Liver (tissue), 3 donors: ENCODE measurements at regions not wholly inside any gene's neighbourhood (a gene's known extent, or its start where the extent isn't known, plus 50 kb on each side); places are given as distances from the start of the nearest gene placed in this dataset.

Experiments used
- CTCF ChIP-seq: fragments of 150-350 bp; IDR thresholded peaks from 2 replicates; pipeline ENCODE4 v1.5.1; 2017; ENCODE audit warnings: improper control_type of control experiment, low read depth, low read length; ENCODE audit not compliant: missing input control
- EGR1 ChIP-seq, 2 donors: IDR thresholded peaks; 2 replicates each; pipeline ENCODE4 v1.6.1; 2016 to 2018; ENCODE audit warnings: antibody characterized with exemption in 2 of 2, low read depth in 2 of 2
- MAX ChIP-seq: IDR thresholded peaks from 2 replicates; pipeline ENCODE4 v1.6.1; 2016; ENCODE audit warnings: antibody characterized with exemption
- RAD21 ChIP-seq, 2 donors: IDR thresholded peaks; 2 replicates each; pipeline ENCODE4 v1.6.1; 2016; ENCODE audit warnings: antibody characterized with exemption in 2 of 2, mild to moderate bottlenecking in 2 of 2
- REST ChIP-seq: IDR thresholded peaks from 2 replicates; pipeline ENCODE4 v1.6.1; 2016; ENCODE audit warnings: antibody characterized with exemption, mild to moderate bottlenecking
- RXRA ChIP-seq, 2 donors: IDR thresholded peaks; 2 replicates each; pipeline ENCODE4 v1.6.1; 2017 to 2018; ENCODE audit warnings: antibody characterized with exemption in 2 of 2, mild to moderate bottlenecking in 1 of 2
- SP1 ChIP-seq: IDR thresholded peaks from 2 replicates; pipeline ENCODE4 v1.6.1; 2018; ENCODE audit warnings: antibody characterized with exemption, mild to moderate bottlenecking
- TAF1 ChIP-seq: conservative IDR thresholded peaks from 2 replicates; pipeline ENCODE4 v1.6.1; 2016; ENCODE audit warnings: antibody characterized with exemption, mild to moderate bottlenecking
- TF ChIP-seq, protein P1 (sequence below): IDR thresholded peaks from 2 replicates; pipeline ENCODE4 v1.6.1; 2016; ENCODE audit warnings: antibody characterized with exemption
- donor health status: healthy.
- donor health status: healthy.

- TF ChIP-seq EGR1 (IDR thresholded peaks at IDR 0.05; ENCODE audit: low read depth in 2 of 2) = no peak
- TF ChIP-seq CTCF = no peak
- TF ChIP-seq SP1 = no peak
- no peak for TF ChIP-seq REST
- TF ChIP-seq TAF1 = no peak
- no peak for TF ChIP-seq RXRA (IDR thresholded peaks at IDR 0.05)
- TF ChIP-seq, protein P1, sequence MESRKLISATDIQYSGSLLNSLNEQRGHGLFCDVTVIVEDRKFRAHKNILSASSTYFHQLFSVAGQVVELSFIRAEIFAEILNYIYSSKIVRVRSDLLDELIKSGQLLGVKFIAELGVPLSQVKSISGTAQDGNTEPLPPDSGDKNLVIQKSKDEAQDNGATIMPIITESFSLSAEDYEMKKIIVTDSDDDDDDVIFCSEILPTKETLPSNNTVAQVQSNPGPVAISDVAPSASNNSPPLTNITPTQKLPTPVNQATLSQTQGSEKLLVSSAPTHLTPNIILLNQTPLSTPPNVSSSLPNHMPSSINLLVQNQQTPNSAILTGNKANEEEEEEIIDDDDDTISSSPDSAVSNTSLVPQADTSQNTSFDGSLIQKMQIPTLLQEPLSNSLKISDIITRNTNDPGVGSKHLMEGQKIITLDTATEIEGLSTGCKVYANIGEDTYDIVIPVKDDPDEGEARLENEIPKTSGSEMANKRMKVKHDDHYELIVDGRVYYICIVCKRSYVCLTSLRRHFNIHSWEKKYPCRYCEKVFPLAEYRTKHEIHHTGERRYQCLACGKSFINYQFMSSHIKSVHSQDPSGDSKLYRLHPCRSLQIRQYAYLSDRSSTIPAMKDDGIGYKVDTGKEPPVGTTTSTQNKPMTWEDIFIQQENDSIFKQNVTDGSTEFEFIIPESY = no peak
- peak in 1 of 2 donors; percentile 22 for TF ChIP-seq RAD21 (IDR thresholded peaks at IDR 0.05)
- no peak for TF ChIP-seq MAX
Measured at GRCh38 chr9:118276784-118277183, 572.6 kb downstream of the TLR4 start.
